Mammary epithelial cell (primary cell): ENCODE measurements at regions not wholly inside any gene's neighbourhood (a gene's known extent, or its start where the extent isn't known, plus 50 kb on each side); places are given as distances from the start of the nearest gene placed in this dataset.

Experiments used
- EZH2 ChIP-seq: IDR thresholded peaks from 2 replicates; pipeline ENCODE4 v1.6.1; 2012; ENCODE audit warnings: low read length, inconsistent platforms, borderline replicate concordance
- TF ChIP-seq, protein P1 (sequence below), 2 donors: IDR thresholded peaks in 1 of 2; conservative IDR thresholded peaks in 1 of 2; 2 replicates each; pipeline ENCODE4 v1.5.1; 2011 to 2012; ENCODE audit warnings: inconsistent platforms in 2 of 2, low read length in 2 of 2, mild to moderate bottlenecking in 2 of 2, control low read depth in 1 of 2, low read depth in 1 of 2; ENCODE audit not compliant: insufficient read depth in 1 of 2; ENCODE audit errors: extremely low read depth in 1 of 2

DNA sequence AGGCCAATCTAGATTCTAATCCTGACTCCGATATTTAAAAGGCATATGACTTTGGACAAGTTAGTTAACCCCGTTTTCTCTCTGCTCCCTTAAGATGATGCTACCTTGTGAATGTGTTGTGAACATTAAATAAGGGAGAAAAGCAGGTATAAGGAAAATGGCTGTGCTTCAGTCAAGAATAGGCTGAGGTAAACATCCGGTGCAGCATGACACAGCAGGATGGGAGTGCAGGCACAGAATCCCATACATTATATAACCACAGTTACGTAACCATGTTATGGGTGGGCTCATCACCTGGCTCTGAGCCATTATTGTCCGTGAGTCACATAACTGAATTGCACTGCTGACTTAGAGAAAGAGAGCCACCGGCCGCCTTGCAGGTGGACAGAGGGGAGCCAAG lies 382.2 kb upstream of the ANO5 start:
- TF ChIP-seq EZH2: no peak
- TF ChIP-seq, protein P1, sequence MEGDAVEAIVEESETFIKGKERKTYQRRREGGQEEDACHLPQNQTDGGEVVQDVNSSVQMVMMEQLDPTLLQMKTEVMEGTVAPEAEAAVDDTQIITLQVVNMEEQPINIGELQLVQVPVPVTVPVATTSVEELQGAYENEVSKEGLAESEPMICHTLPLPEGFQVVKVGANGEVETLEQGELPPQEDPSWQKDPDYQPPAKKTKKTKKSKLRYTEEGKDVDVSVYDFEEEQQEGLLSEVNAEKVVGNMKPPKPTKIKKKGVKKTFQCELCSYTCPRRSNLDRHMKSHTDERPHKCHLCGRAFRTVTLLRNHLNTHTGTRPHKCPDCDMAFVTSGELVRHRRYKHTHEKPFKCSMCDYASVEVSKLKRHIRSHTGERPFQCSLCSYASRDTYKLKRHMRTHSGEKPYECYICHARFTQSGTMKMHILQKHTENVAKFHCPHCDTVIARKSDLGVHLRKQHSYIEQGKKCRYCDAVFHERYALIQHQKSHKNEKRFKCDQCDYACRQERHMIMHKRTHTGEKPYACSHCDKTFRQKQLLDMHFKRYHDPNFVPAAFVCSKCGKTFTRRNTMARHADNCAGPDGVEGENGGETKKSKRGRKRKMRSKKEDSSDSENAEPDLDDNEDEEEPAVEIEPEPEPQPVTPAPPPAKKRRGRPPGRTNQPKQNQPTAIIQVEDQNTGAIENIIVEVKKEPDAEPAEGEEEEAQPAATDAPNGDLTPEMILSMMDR (conservative IDR thresholded peaks at IDR 0.05 in 1 of 2, IDR thresholded peaks at IDR 0.05 in 1 of 2; ENCODE audit: extremely low read depth in 1 of 2, insufficient read depth in 1 of 2, low read depth in 1 of 2, low read length in 2 of 2): no peak
